ENCODE measurements at regions not wholly inside any gene's neighbourhood (a gene's known extent, or its start where the extent isn't known, plus 50 kb on each side); places are given as distances from the start of the nearest gene placed in this dataset.

DNA sequence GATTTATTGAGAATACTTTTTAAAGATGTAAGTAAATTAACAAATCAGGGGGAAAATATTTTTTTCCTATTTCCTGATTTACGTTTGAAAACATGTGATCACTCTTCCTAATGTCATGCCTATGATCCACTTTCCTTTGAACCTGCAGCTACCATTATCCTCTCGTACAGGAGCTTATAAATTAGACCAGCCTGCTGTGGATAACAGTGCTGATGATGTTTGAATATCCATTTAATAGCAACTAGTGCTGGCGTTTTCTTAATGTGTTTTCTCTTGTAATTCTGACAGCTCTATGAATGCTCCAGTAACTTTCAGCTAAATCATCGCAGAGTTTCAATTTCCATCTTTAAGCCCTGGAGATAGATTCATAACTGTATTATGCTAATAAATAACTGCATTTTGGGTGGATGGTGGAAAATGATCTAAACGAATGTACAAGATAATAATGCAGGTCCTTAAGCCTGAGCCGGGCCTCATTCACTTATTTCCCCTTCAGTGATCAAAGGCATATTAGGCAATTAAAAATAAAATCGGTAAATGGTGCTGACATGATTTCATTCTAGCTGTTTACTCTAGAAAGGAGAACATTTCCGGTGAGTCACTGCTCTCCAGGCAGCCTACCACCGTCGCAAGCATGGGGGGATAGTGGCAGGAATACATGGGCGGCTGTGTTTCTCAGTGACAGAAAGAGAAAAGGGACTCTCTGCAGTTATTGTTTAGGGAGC is 58.5 kb upstream of the SLC24A5 start:
- DNase-seq: no peak
- Histone ChIP-seq H3K27me3 (ENCODE audit: control insufficient read depth, insufficient read depth, low read length) (no peaks in the 10 kb centered on the region), H3K4me1 (ENCODE audit: control insufficient read depth, insufficient read depth, low read length) (peaks cover 2% of the 10 kb centered on the region), H3K4me3 (ENCODE audit: low read length) (no peak overlapping the region), H3K36me3 (ENCODE audit: control insufficient read depth, insufficient read depth, low read length) (no peaks in the 10 kb centered on the region), H3K27ac (ENCODE audit: low read length) (no peak overlapping the region), H3K9me3 (replicated peaks; ENCODE audit: control insufficient read depth, low read depth, low read length) (no peaks in the 10 kb centered on the region)
- WGBS (ENCODE audit: insufficient coverage): no CpG with 5 or more reads among the region's 11 CpGs

DNA sequence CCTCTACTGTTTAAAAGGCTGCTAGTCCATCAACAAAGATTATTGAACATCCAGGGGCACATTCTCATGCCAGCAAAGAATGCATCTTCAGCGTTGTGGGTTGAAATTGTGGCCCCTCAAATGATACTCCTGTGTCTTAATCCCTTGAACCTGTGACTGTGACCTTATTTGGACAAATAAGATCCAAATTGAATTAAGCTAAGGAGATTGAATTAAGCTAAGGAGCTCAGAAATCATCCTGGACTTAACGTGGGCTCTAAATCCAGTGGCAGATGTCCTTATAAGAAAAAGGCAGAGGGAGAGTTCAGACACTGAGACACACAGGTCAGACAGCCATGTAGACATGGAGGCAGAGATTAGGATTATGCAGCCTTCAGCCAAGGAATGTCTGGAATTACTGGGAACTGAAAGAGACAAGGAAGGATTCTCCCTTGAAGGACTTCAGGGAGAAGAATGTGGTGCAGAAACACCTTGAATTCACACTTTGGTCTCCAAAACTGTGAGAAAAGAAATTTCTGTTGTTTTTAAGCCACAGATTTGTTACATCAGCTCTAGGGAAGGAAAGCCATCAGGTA is 57.3 kb upstream of the SLC24A5 start:
- Histone ChIP-seq H3K4me3 (ENCODE audit: low read length) (no peak overlapping the region), H3K27ac (ENCODE audit: low read length) (no peak overlapping the region), H3K27me3 (ENCODE audit: control insufficient read depth, insufficient read depth, low read length) (no peaks in the 10 kb centered on the region), H3K4me1 (ENCODE audit: control insufficient read depth, insufficient read depth, low read length) (peaks cover 2% of the 10 kb centered on the region), H3K9me3 (replicated peaks; ENCODE audit: control insufficient read depth, low read depth, low read length) (no peaks in the 10 kb centered on the region), H3K36me3 (ENCODE audit: control insufficient read depth, insufficient read depth, low read length) (no peaks in the 10 kb centered on the region)
- 63% methylated on average over 2 of the region's 2 CpGs for WGBS (ENCODE audit: insufficient coverage)
- no peak for DNase-seq

DNA sequence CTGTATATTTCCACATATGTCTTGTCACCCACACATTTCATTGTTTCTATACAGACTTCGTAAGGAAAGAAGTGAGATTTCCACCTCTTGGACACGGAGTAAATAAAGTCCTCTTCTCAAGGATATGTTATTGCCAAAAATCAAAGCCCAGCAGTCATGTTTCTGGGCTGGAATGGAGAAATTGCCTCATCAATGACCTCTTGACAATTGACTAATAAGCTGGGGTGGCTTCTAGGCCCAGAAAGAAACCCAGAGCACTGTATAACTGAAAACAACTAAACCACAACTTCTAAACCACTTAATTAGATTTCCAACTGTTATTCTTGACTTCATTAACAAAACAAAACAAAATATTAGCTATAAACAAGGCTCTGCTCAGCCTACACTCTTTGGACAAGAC is 56.4 kb upstream of the SLC24A5 start:
- H3K4me3 ChIP-seq (ENCODE audit: low read length): no peak overlapping the region
- WGBS (ENCODE audit: insufficient coverage): no CpG with 5 or more reads among the region's 2 CpGs
- no peak overlapping the region for H3K27ac ChIP-seq (ENCODE audit: low read length)
- H3K9me3 ChIP-seq (replicated peaks; ENCODE audit: control insufficient read depth, low read depth, low read length): no peaks in the 10 kb centered on the region
- H3K27me3 ChIP-seq (ENCODE audit: control insufficient read depth, insufficient read depth, low read length): no peaks in the 10 kb centered on the region
- peaks cover 2% of the 10 kb centered on the region for H3K4me1 ChIP-seq (ENCODE audit: control insufficient read depth, insufficient read depth, low read length)
- no peaks in the 10 kb centered on the region for H3K36me3 ChIP-seq (ENCODE audit: control insufficient read depth, insufficient read depth, low read length)
- DNase-seq: no peak

DNA sequence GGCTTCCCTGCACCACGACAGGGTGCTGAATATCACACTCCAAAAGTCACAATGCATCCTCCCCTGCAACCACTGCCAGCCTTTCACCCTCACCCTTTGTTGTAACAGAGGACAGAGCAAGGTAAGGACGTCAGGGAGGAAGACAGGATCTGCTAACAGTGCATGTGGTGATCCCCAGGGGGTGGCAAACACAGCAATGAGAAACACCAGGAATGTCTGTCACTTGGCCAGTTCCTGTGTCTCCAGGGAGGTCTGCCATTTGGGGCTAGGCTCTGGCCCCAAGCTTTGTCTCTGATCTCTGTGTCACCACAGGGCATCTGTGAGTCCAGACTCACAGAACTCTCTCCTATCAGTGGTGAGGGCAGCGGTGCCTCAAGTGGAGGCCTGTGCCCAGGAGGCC is 54.3 kb upstream of the SLC24A5 start:
- DNase-seq: no peak
- H3K36me3 ChIP-seq (ENCODE audit: control insufficient read depth, insufficient read depth, low read length): no peaks in the 10 kb centered on the region
- no peak overlapping the region for H3K4me3 ChIP-seq (ENCODE audit: low read length)
- H3K27ac ChIP-seq (ENCODE audit: low read length): no peak overlapping the region
- no peaks in the 10 kb centered on the region for H3K9me3 ChIP-seq (replicated peaks; ENCODE audit: control insufficient read depth, low read depth, low read length)
- WGBS (ENCODE audit: insufficient coverage): 50% methylated on average over 1 of the region's 3 CpGs
- no peaks in the 10 kb centered on the region for H3K4me1 ChIP-seq (ENCODE audit: control insufficient read depth, insufficient read depth, low read length)
- no peaks in the 10 kb centered on the region for H3K27me3 ChIP-seq (ENCODE audit: control insufficient read depth, insufficient read depth, low read length)

All from muscle of leg (tissue), 3 donors.